Sigmoid colon (tissue), 6 donors: ENCODE measurements at regions not wholly inside any gene's neighbourhood (a gene's known extent, or its start where the extent isn't known, plus 50 kb on each side); places are given as distances from the start of the nearest gene placed in this dataset.

ENCODE experiments used
- DNase-seq: peaks from one replicate; pipeline ENCODE4 v3.0.0-alpha.2; 2019
- H3K27ac ChIP-seq, 4 donors: fragments of 200-600 bp; sonication (generic); one replicate each; pipeline ENCODE4 v1.5.1; 2016 to 2019; ENCODE audit warnings: mild to moderate bottlenecking in 1 of 4
- H3K27me3 ChIP-seq, 3 donors: fragments of 200-600 bp; sonication (generic); one replicate each; pipeline ENCODE4 v1.5.1; 2019; ENCODE audit warnings: mild to moderate bottlenecking in 1 of 3
- H3K36me3 ChIP-seq, 4 donors: fragments of 200-600 bp; sonication (generic); one replicate each; pipeline ENCODE4 v1.5.1; 2016 to 2019
- H3K4me1 ChIP-seq, 4 donors: fragments of 200-600 bp; sonication (generic); one replicate each; pipeline ENCODE4 v1.5.1; 2017 to 2019
- H3K4me3 ChIP-seq, 4 donors: fragments of 200-600 bp; sonication (generic); one replicate each; pipeline ENCODE4 v1.5.1; 2017 to 2019; ENCODE audit warnings: mild to moderate bottlenecking in 2 of 4, moderate library complexity in 1 of 4
- H3K9me3 ChIP-seq, 4 donors: fragments of 200-600 bp in 3 of 4; sonication (generic) in 3 of 4; one replicate each; pipeline versions ENCODE4 v1.5.1 to v1.6.1; 2013 to 2019
- CTCF ChIP-seq, 4 experiments: fragments of 450-650 bp in 3 of 4; fragments of 200-600 bp in 1 of 4; IDR thresholded peaks; one replicate each; pipeline ENCODE4 v1.5.1; 2016 to 2019; ENCODE audit warnings: antibody characterized with exemption in 4 of 4, mild to moderate bottlenecking in 3 of 4, moderate library complexity in 2 of 4
- EP300 ChIP-seq, 4 donors: sonication (generic); formaldehyde crosslinking; IDR thresholded peaks; one replicate each; pipeline ENCODE4 v1.6.1; 2017; ENCODE audit warnings: antibody characterized with exemption in 4 of 4
- POLR2A ChIP-seq, 2 donors: fragments of 450-650 bp; IDR thresholded peaks; one replicate each; pipeline ENCODE4 v1.6.1; 2016; ENCODE audit warnings: antibody characterized with exemption in 2 of 2, mild to moderate bottlenecking in 2 of 2, moderate library complexity in 2 of 2
- POLR2AphosphoS5 ChIP-seq, 4 donors: sonication (generic); formaldehyde crosslinking; IDR thresholded peaks; one replicate each; pipeline ENCODE4 v1.6.1; 2017; ENCODE audit warnings: antibody characterized with exemption in 4 of 4
- WGBS, 2 donors: extraction: QIAGEN DNeasy Blood & Tissue Kit; methylation state at CpG; one replicate each; pipeline ENCODE4 v1.1.7; 2013; 5-methylcytosine and 5-hydroxymethylcytosine counted together
- intact Hi-C: fragments of 100-400 bp; cut with DNase I; formaldehyde crosslinking; loops from one replicate; pipeline ENCODE4 v1.15.1; 2023
- donor health status: healthy with polysubstance abuse.
- donor health status: healthy.

GRCh38 chr21:35705888-35706287 is 354.4 kb downstream of the SETD4 start:
- TF ChIP-seq EP300 (IDR thresholded peaks at IDR 0.05) (no peak), POLR2AphosphoS5 (IDR thresholded peaks at IDR 0.05) (no peak), POLR2A (IDR thresholded peaks at IDR 0.05) (no peak), CTCF (IDR thresholded peaks at IDR 0.05) (no peak)
- Histone ChIP-seq H3K27ac (no peak overlapping the region), H3K9me3 (no peaks in the 10 kb centered on the region), H3K27me3 (peaks cover 0 to 14% (median 0%) of the 10 kb centered on the region in 3 donors), H3K4me3 (no peak overlapping the region), H3K36me3 (no peaks in the 10 kb centered on the region), H3K4me1 (no peaks in the 10 kb centered on the region)
- WGBS, 2 donors, result 93 to 100% methylated on average over 1 of the region's 1 CpG
- DNase-seq, result no peak
- intact Hi-C loops, result no loop called here

GRCh38 chr21:35705237-35705887 is 355.0 kb downstream of the SETD4 start:
- Histone ChIP-seq H3K4me1 (no peaks in the 10 kb centered on the region), H3K36me3 (no peaks in the 10 kb centered on the region), H3K9me3 (no peaks in the 10 kb centered on the region), H3K4me3 (no peak overlapping the region), H3K27me3 (peaks cover 0 to 14% (median 0%) of the 10 kb centered on the region in 3 donors), H3K27ac (no peak overlapping the region)
- 89% methylated on average over 2 of the region's 2 CpGs for whole genome bisulfite sequencing, 2 donors
- no peak for DNase-seq
- intact Hi-C loops, result no loop called here
- TF ChIP-seq EP300 (IDR thresholded peaks at IDR 0.05) (no peak), CTCF (IDR thresholded peaks at IDR 0.05) (no peak), POLR2AphosphoS5 (IDR thresholded peaks at IDR 0.05) (no peak)

GRCh38 chr21:35703704-35704103 is 356.6 kb downstream of the SETD4 start:
- intact Hi-C loops, result no loop called here
- H3K36me3 ChIP-seq, result no peaks in the 10 kb centered on the region
- H3K27me3 ChIP-seq, result peaks cover 0 to 14% (median 0%) of the 10 kb centered on the region in 3 donors
- TF ChIP-seq CTCF (IDR thresholded peaks at IDR 0.05), result no peak
- no peak for TF ChIP-seq POLR2A (IDR thresholded peaks at IDR 0.05)
- no peak for TF ChIP-seq EP300 (IDR thresholded peaks at IDR 0.05)
- no peak for TF ChIP-seq POLR2AphosphoS5 (IDR thresholded peaks at IDR 0.05)
- no peaks in the 10 kb centered on the region for H3K9me3 ChIP-seq
- WGBS, 2 donors, result 98% methylated on average over 1 of the region's 1 CpG
- no peak for DNase-seq
- H3K4me1 ChIP-seq, result no peaks in the 10 kb centered on the region
- H3K4me3 ChIP-seq, result no peak overlapping the region
- H3K27ac ChIP-seq, result no peak overlapping the region

GRCh38 chr21:35699361-35699760 is 361.0 kb downstream of the SETD4 start:
- WGBS, 2 donors, result 75 to 76% methylated on average over 3 of the region's 3 CpGs
- Histone ChIP-seq H3K36me3 (no peaks in the 10 kb centered on the region), H3K4me3 (no peak overlapping the region), H3K27me3 (no peaks in the 10 kb centered on the region), H3K9me3 (no peaks in the 10 kb centered on the region), H3K4me1 (no peaks in the 10 kb centered on the region), H3K27ac (no peak overlapping the region)
- DNase-seq, result no peak
- TF ChIP-seq POLR2A (IDR thresholded peaks at IDR 0.05), result no peak
- no peak for TF ChIP-seq POLR2AphosphoS5 (IDR thresholded peaks at IDR 0.05)
- TF ChIP-seq CTCF (IDR thresholded peaks at IDR 0.05), result no peak
- no peak for TF ChIP-seq EP300 (IDR thresholded peaks at IDR 0.05)
- intact Hi-C loops, result no loop called here

GRCh38 chr21:35697321-35697808 is 363.0 kb downstream of the SETD4 start:
- 6 to 8% methylated on average over 3 of the region's 3 CpGs for WGBS, 2 donors
- H3K27ac ChIP-seq, result no peak overlapping the region
- no peaks in the 10 kb centered on the region for H3K27me3 ChIP-seq
- H3K4me3 ChIP-seq, result no peak overlapping the region
- peak; percentile 74 for DNase-seq
- TF ChIP-seq EP300 (IDR thresholded peaks at IDR 0.05), result no peak
- no peak for TF ChIP-seq CTCF (IDR thresholded peaks at IDR 0.05)
- TF ChIP-seq POLR2AphosphoS5 (IDR thresholded peaks at IDR 0.05), result no peak
- no peak for TF ChIP-seq POLR2A (IDR thresholded peaks at IDR 0.05)
- intact Hi-C loops, result no loop called here
- H3K9me3 ChIP-seq, result no peaks in the 10 kb centered on the region
- H3K4me1 ChIP-seq, result no peaks in the 10 kb centered on the region
- no peaks in the 10 kb centered on the region for H3K36me3 ChIP-seq
